Stimulated activated naive CD4-positive, alpha-beta T cell (primary cell): ENCODE measurements at regions not wholly inside any gene's neighbourhood (a gene's known extent, or its start where the extent isn't known, plus 50 kb on each side); places are given as distances from the start of the nearest gene placed in this dataset.
A peak's percentile ranks its signal among the peaks of the same experiment; 100 is the strongest.

ENCODE experiments used
- DNase-seq, 6 experiments: peaks; one replicate each; lab custom pipeline; 2025; lab: John Stamatoyannopoulos, UW

DNA sequence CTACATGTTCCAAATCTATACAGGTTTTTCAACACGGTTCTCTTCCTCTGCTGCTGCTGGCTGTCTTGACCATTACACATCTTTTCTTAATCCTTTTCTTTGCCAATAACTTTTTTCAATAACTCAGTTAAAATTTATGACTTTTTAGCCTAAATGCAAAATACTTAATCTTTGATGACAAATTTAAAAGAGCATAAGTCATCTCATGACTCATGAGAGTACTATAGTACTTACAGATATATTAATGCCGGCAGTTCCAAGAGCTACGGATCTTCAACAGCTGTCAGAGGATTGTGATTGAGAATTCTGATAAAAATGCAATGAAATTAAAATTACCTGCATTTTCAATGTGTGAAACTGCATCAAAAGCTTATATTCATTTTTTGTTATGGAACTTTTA lies 105.5 kb downstream of the KPNA2 start:
- DNase-seq = no peak

DNA sequence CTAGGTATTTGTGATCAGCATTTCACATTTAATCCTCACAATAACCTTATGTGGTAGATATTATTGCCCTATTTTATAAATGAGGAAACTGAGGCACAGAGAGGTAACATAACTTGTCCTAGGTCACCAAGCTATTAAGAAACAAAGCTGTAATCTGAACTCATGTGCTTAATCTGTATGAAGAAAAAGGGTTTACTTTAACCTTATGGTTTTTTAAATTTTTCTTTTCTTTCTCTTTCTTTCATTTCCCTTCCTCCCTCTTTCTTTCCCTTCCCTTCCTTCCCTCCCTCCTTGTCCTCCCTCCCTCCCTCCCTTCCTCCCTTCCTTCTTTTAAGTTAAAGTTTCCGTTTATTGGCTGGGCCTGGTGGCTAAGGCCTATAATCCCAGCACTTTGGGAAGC lies 105.2 kb upstream of the AMZ2 start:
- no peak for DNase-seq

- DNase-seq = no peak
These were observed 104.4 kb upstream of the AMZ2 start for GRCh38 chr17:68143425-68143824.

DNA sequence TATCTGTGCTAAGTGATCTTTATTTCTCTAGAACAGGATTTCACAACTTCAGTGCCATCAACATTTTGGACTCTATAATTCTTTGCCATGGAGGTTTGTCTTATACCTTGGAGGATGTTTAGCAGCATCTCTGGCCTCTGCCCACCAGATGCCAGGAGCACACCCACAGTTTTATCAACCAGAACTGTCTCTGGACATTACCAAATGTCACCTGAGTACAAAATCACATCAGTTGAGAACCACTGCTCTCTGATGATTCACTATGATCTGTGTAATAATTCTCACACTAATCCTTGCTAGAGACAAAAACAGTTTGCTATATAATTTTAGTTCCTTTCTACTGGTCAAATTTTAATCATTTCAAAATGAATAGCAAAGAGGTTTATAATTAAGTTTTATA lies 102.8 kb upstream of the AMZ2 start:
- DNase-seq = no peak

GRCh38 chr17:68148936-68149335 lies 98.9 kb upstream of the AMZ2 start:
- DNase-seq = no peak

DNA sequence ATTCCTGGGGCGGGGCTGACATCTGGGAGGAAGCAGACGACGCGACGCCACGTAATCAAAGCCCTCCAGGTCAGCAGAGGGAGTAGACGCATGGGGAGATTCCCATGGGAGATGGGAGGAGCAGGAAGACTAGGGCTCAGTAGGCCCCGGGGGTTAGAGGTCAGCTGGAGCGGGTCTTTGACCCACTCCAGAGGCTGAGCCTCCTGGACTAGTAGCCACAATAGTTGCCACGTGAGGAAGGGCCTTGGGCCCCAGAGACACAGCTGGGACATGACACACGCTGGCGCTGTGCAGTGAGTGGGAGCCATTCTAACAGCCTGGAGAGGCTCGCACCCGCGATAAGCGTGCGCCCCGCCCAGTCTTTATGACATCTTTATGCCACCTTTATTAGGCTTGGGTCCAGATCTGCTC lies 95.7 kb upstream of the AMZ2 start:
- no peak for DNase-seq

DNA sequence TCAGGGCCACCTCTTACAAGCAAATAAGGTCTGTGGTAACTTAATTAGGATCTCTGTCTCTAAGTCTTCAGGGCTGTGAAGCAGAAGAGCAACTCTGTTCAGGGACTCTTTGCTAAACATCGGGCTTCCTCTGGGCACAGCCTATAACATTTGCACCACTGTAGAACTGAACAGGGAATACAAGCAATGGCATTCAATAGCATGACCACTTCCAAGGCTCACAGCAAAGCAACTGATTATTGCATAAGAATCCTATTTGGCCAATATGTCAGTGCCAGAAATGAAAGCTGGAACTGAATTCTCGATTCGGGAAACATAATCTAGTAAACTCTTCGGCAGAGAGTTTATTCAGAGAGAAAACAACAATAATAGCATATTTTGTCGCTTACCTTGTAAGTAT lies 92.2 kb upstream of the AMZ2 start:
- DNase-seq = no peak

GRCh38 chr17:68161644-68162428 lies 86.0 kb upstream of the AMZ2 start:
- no peak for DNase-seq

GRCh38 chr17:68168273-68169164 lies 79.3 kb upstream of the AMZ2 start:
- DNase-seq = peak in 2 of 6 experiments; percentile 11 to 31

- DNase-seq = peak in 2 of 6 experiments; percentile 17 to 35
These were observed 78.5 kb upstream of the AMZ2 start for GRCh38 chr17:68169165-68169821.

GRCh38 chr17:68169840-68170239 lies 78.0 kb upstream of the AMZ2 start:
- DNase-seq = no peak

GRCh38 chr17:68170246-68170645 lies 77.6 kb upstream of the AMZ2 start:
- DNase-seq = no peak

- DNase-seq = peak; percentile 46 to 79 (median 59)
These were observed 75.3 kb upstream of the AMZ2 start for GRCh38 chr17:68172461-68172954.

GRCh38 chr17:68175416-68175815 lies 72.4 kb upstream of the AMZ2 start:
- no peak for DNase-seq

DNA sequence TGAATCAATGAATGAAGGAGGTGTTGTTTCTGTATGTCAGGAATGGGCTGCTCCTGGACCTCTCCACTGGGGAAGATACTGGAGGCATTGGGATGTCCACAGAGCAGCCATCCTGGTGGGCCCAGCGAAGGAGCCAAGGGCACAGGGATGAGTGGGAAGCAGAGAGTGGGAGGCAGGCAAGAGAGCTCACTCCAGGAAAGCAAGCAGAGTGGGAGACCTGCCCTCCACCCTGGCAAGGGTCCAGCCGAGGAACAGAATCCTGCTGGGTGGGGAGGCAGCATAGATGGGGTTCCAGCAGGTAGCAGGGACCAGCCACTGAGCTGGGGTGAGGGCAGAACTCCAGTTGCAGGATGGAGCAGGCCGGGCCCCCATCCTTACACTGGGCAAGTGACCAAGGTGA lies 71.9 kb upstream of the AMZ2 start:
- no peak for DNase-seq

GRCh38 chr17:68176718-68177117 lies 71.1 kb upstream of the AMZ2 start:
- no peak for DNase-seq

DNA sequence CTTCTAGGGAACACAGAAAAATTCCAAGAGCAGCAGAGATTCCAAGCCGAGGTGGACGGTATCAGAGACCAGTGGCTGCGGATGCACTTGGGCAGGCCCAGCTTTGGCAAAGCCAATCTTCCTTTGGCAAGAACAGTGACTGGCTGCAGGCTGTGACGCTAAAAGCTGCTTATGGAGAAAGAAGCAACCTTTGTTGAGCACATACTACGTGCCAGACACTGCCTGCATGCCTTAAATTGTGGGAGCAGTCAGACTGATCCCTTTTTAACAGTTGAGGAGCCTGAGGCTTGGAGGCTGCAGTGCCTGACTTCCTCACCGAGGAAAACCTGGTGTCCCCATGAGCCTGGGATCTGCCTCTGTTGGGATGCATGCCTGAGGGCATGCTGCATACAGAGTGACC lies 69.0 kb upstream of the AMZ2 start:
- DNase-seq = no peak

DNA sequence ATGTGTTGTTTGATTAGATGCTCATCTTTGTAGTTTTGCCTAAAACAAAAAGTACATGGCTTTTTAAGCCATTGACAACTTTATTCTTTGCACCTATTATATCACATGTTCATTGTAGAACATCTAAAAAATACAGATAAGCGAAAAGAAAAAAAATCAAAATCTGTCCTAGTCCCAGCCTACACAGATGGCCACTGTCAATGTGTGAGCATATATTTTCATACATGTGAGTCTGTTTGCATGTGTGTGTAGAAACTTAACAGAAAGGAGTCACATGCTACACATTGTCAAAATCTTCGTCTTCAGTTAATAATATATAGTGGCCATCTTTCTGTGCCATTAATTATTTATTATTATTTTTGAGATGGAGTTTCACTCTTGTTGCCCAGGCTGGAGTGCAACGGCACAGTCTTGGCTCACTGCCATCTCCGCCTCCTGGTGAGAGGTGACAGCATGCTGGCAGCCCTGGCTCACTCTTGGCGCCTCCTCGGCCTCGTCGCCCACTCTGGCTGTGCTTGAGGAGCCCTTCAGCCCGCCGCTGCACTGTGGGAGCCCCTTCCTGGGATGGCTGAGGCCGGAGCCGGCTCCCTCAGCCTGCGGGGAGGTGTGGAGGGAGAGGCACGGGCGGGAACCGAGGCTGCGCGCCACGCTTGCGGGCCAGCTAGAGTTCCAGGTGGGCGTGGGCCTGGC lies 68.5 kb upstream of the AMZ2 start:
- DNase-seq = no peak

GRCh38 chr17:68179926-68180285 lies 67.9 kb upstream of the AMZ2 start:
- no peak for DNase-seq

DNA sequence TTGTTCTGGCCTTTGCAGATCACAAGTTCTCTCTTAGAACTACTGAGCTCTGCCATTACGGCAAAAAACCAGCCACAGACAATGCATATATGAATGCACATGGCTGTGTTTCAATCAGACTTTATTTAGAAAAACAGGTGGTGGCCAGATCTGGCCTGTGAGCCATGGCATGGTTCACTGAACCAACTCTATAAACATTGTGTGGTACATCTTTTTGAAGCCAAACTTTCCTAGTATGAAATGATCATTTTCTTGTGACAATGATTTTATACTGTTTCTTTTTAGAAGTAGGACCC lies 65.9 kb upstream of the AMZ2 start:
- DNase-seq = no peak

DNA sequence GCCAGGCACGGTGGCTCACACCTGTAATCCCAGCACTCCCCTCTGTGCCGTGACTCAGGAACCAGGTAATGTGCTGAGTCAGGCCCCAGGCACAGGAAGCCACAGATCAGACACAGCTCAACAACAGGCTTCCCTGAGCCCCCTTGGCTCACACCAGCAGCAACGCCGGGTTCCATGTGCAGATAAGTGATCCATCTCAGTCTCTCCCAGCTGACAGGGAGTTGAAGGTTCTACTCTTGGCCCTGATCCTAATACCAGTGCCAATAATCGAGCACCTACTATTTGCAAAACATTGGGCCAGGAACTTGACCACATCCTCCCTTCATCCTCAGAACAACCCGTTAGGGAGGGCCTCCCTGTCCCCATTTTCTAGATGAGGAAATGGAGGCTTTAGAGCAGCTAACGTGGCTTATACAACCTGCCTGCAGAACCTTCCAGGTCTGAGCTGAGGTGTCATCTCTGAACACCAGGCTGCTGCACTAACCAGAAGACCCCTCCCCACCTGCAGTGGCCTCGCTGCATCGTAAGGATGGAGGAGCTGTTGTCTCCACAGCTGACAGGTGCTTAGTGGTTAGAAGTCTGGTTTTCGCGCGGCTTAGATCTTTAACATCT lies 64.8 kb upstream of the AMZ2 start:
- DNase-seq = peak; percentile 39 to 67 (median 59)

- no peak for DNase-seq
These were observed 63.7 kb upstream of the AMZ2 start for GRCh38 chr17:68184141-68184571.
